ENCODE measurements at regions not wholly inside any gene's neighbourhood (a gene's known extent, or its start where the extent isn't known, plus 50 kb on each side); places are given as distances from the start of the nearest gene placed in this dataset.

GRCh38 chr2:59083075-59083828 is 842.1 kb upstream of the FANCL start:
- TF ChIP-seq ZC3H11A (IDR thresholded peaks at IDR 0.05) (no peak), CTCF (IDR thresholded peaks at IDR 0.05) (no peak), HOXA7 (CRISPR knock-in tag; IDR thresholded peaks at IDR 0.05) (no peak), MAX (IDR thresholded peaks at IDR 0.05) (no peak), RAD21 (conservative IDR thresholded peaks at IDR 0.05 in 1 of 2, IDR thresholded peaks at IDR 0.05 in 1 of 2) (no peak), POLR2A (IDR thresholded peaks at IDR 0.05; ENCODE audit: low read length) (no peak), HOXB5 (CRISPR knock-in tag; IDR thresholded peaks at IDR 0.05) (no peak), MYC (IDR thresholded peaks at IDR 0.05; ENCODE audit: borderline replicate concordance, low read length) (no peak), EP300 (IDR thresholded peaks at IDR 0.05) (no peak), BCL3 (IDR thresholded peaks at IDR 0.05) (no peak), ELK1 (IDR thresholded peaks at IDR 0.05; ENCODE audit: low read depth, low read length) (no peak)

All from A549 (cell line).